Psoas muscle (tissue), 7 donors: ENCODE measurements at regions not wholly inside any gene's neighbourhood (a gene's known extent, or its start where the extent isn't known, plus 50 kb on each side); places are given as distances from the start of the nearest gene placed in this dataset.

Source experiments
- ATAC-seq, 4 donors: fragments of 200-7000 bp; cut with Tn5 transposase; one replicate each; pipeline ENCODE4 v1.9.1; 2020; ENCODE audit warnings: moderate library complexity in 3 of 4, mild to moderate bottlenecking in 2 of 4
- DNase-seq, 2 donors: peaks; one replicate each; pipeline ENCODE4 v3.0.0-alpha.2; 2020
- H3K27ac ChIP-seq: fragments of 200-600 bp; one replicate; pipeline ENCODE4 v1.8.0; 2022
- H3K27me3 ChIP-seq, 3 donors: fragments of 200-600 bp in 1 of 3; one replicate each; pipeline versions ENCODE4 v1.6.1 to v1.8.0; 2013 to 2022; ENCODE audit warnings: low read length in 2 of 3, mild to moderate bottlenecking in 2 of 3, moderate library complexity in 1 of 3; ENCODE audit not compliant: insufficient read depth in 3 of 3
- H3K36me3 ChIP-seq, 2 donors: fragments of 200-600 bp in 1 of 2; one replicate each; pipeline versions ENCODE4 v1.6.1 to v1.8.0; 2013 to 2022; ENCODE audit warnings: low read depth in 1 of 2, mild to moderate bottlenecking in 1 of 2, moderate library complexity in 1 of 2; ENCODE audit not compliant: insufficient read depth in 1 of 2
- H3K4me1 ChIP-seq: fragments of 200-600 bp; one replicate; pipeline ENCODE4 v1.8.0; 2022
- H3K4me3 ChIP-seq: fragments of 200-600 bp; one replicate; pipeline ENCODE4 v1.8.0; 2022; ENCODE audit warnings: mild to moderate bottlenecking
- H3K9me3 ChIP-seq: fragments of 200-600 bp; one replicate; pipeline ENCODE4 v1.8.0; 2022
- CTCF ChIP-seq: fragments of 200-600 bp; IDR thresholded peaks from one replicate; pipeline ENCODE4 v1.8.0; 2022; ENCODE audit warnings: antibody characterized with exemption
- WGBS, 3 donors: extraction: QIAGEN DNeasy Blood & Tissue Kit; methylation state at CpG; one replicate each; pipeline versions ENCODE4 v1.1.6 to v1.1.7; 2013; 5-methylcytosine and 5-hydroxymethylcytosine counted together
- intact Hi-C, 2 donors: fragments of 100-400 bp; cut with DNase I; formaldehyde crosslinking; loops; one replicate each; pipeline versions ENCODE4 v1.11.0 to v1.14.2; 2022
- donor health status: healthy with polysubstance abuse.
- donor health status: DM: no; HTN: no; CAD: no; lungs with moderate emphysema.
- donor health status: Bipolar disorder and iron deficiency.
- donor health status: healthy.
- donor health status: DM: yes; HTN: yes; CAD: no.
- donor health status: DM: no; HTN: no; CAD: no.
- donor health status: DM: yes; HTN: yes; CAD: no.

GRCh38 chr1:18552631-18553030 is 71.9 kb downstream of the KLHDC7A start:
- Histone ChIP-seq H3K27me3 (peaks cover 0 to 35% (median 8%) of the 10 kb centered on the region in 3 donors), H3K4me3 (no peak overlapping the region), H3K27ac (no peak overlapping the region), H3K9me3 (no peaks in the 10 kb centered on the region), H3K36me3 (no peaks in the 10 kb centered on the region), H3K4me1 (no peaks in the 10 kb centered on the region)
- no peak for DNase-seq
- TF ChIP-seq CTCF = no peak
- intact Hi-C loops = no loop called here
- 50 to 59% (median 58%) methylated on average over 9 of the region's 9 CpGs for WGBS, 3 donors
- no peak for ATAC-seq

- peaks cover 0 to 41% (median 12%) of the 10 kb centered on the region in 3 donors for H3K27me3 ChIP-seq
- no peak for ATAC-seq
- WGBS, 3 donors = 90 to 95% (median 93%) methylated on average over 11 of the region's 11 CpGs
- no peak for TF ChIP-seq CTCF
- H3K4me1 ChIP-seq = no peaks in the 10 kb centered on the region
- H3K4me3 ChIP-seq = no peak overlapping the region
- intact Hi-C loops = no loop called here
- H3K27ac ChIP-seq = no peak overlapping the region
- no peaks in the 10 kb centered on the region for H3K36me3 ChIP-seq
- no peak for DNase-seq
- H3K9me3 ChIP-seq = no peaks in the 10 kb centered on the region
Measured at GRCh38 chr1:18553388-18553787, 72.7 kb downstream of the KLHDC7A start.

GRCh38 chr1:18554099-18554498 is 73.4 kb downstream of the KLHDC7A start:
- no peak for TF ChIP-seq CTCF
- Histone ChIP-seq H3K4me1 (no peaks in the 10 kb centered on the region), H3K27me3 (peaks cover 0 to 43% (median 12%) of the 10 kb centered on the region in 3 donors), H3K27ac (no peak overlapping the region), H3K9me3 (no peaks in the 10 kb centered on the region), H3K36me3 (no peaks in the 10 kb centered on the region), H3K4me3 (no peak overlapping the region)
- ATAC-seq (no peak), DNase-seq (no peak)
- intact Hi-C loops = no loop called here
- WGBS, 3 donors = 65 to 75% (median 67%) methylated on average over 5 of the region's 5 CpGs

- Histone ChIP-seq H3K27me3 (peaks cover 0 to 38% (median 12%) of the 10 kb centered on the region in 3 donors), H3K4me1 (no peaks in the 10 kb centered on the region), H3K4me3 (no peak overlapping the region), H3K27ac (no peak overlapping the region), H3K9me3 (no peaks in the 10 kb centered on the region), H3K36me3 (no peaks in the 10 kb centered on the region)
- WGBS, 3 donors = 55 to 57% (median 57%) methylated on average over 7 of the region's 7 CpGs
- intact Hi-C loops = no loop called here
- ATAC-seq (no peak), DNase-seq (no peak)
- no peak for TF ChIP-seq CTCF
Measured at GRCh38 chr1:18554597-18554996, 73.9 kb downstream of the KLHDC7A start.

GRCh38 chr1:18555036-18555435 is 74.3 kb downstream of the KLHDC7A start:
- no peaks in the 10 kb centered on the region for H3K36me3 ChIP-seq
- peaks cover 0 to 40% (median 12%) of the 10 kb centered on the region in 3 donors for H3K27me3 ChIP-seq
- intact Hi-C loops = no loop called here
- ATAC-seq (no peak), DNase-seq (no peak)
- 65 to 70% (median 70%) methylated on average over 5 of the region's 5 CpGs for WGBS, 3 donors
- TF ChIP-seq CTCF = no peak
- H3K4me1 ChIP-seq = no peaks in the 10 kb centered on the region
- no peak overlapping the region for H3K4me3 ChIP-seq
- no peaks in the 10 kb centered on the region for H3K9me3 ChIP-seq
- H3K27ac ChIP-seq = no peak overlapping the region
